ENCODE measurements at regions not wholly inside any gene's neighbourhood (a gene's known extent, or its start where the extent isn't known, plus 50 kb on each side); places are given as distances from the start of the nearest gene placed in this dataset.

GRCh38 chr22:47769652-47770051 lies 1007.2 kb downstream of the TBC1D22A start:
- no peak for TF ChIP-seq GATA3 (IDR thresholded peaks at IDR 0.05; ENCODE audit: low read depth, low read length)
- TF ChIP-seq GATA2 (IDR thresholded peaks at IDR 0.05; ENCODE audit: low read depth, low read length): no peak

- no peak for TF ChIP-seq GATA2 (IDR thresholded peaks at IDR 0.05; ENCODE audit: low read depth, low read length)
Observed at GRCh38 chr22:47768027-47768426, 1005.6 kb downstream of the TBC1D22A start.

GRCh38 chr22:47767403-47767802 lies 1005.0 kb downstream of the TBC1D22A start:
- TF ChIP-seq GATA3 (IDR thresholded peaks at IDR 0.05; ENCODE audit: low read depth, low read length) (no peak), GATA2 (IDR thresholded peaks at IDR 0.05; ENCODE audit: low read depth, low read length) (no peak)

GRCh38 chr22:47765757-47766156 lies 1003.3 kb downstream of the TBC1D22A start:
- TF ChIP-seq GATA3 (IDR thresholded peaks at IDR 0.05; ENCODE audit: low read depth, low read length): no peak

GRCh38 chr22:47762141-47762540 lies 999.7 kb downstream of the TBC1D22A start:
- TF ChIP-seq GATA3 (IDR thresholded peaks at IDR 0.05; ENCODE audit: low read depth, low read length): no peak

- no peak for TF ChIP-seq GATA3 (IDR thresholded peaks at IDR 0.05; ENCODE audit: low read depth, low read length)
- no peak for TF ChIP-seq GATA2 (IDR thresholded peaks at IDR 0.05; ENCODE audit: low read depth, low read length)
Observed at GRCh38 chr22:47759909-47760308, 997.5 kb downstream of the TBC1D22A start.

GRCh38 chr22:47757741-47758140 lies 995.3 kb downstream of the TBC1D22A start:
- TF ChIP-seq GATA2 (IDR thresholded peaks at IDR 0.05; ENCODE audit: low read depth, low read length) (no peak), GATA3 (IDR thresholded peaks at IDR 0.05; ENCODE audit: low read depth, low read length) (no peak)

GRCh38 chr22:47750086-47750485 lies 987.6 kb downstream of the TBC1D22A start:
- TF ChIP-seq GATA2 (IDR thresholded peaks at IDR 0.05; ENCODE audit: low read depth, low read length): no peak
- TF ChIP-seq GATA3 (IDR thresholded peaks at IDR 0.05; ENCODE audit: low read depth, low read length): no peak

GRCh38 chr22:47748957-47749356 lies 986.5 kb downstream of the TBC1D22A start:
- TF ChIP-seq GATA3 (IDR thresholded peaks at IDR 0.05; ENCODE audit: low read depth, low read length): no peak
- TF ChIP-seq GATA2 (IDR thresholded peaks at IDR 0.05; ENCODE audit: low read depth, low read length): no peak

- TF ChIP-seq GATA2 (IDR thresholded peaks at IDR 0.05; ENCODE audit: low read depth, low read length) (no peak), GATA3 (IDR thresholded peaks at IDR 0.05; ENCODE audit: low read depth, low read length) (no peak)
Observed at GRCh38 chr22:47748271-47748670, 985.8 kb downstream of the TBC1D22A start.

GRCh38 chr22:47740109-47740805 lies 977.8 kb downstream of the TBC1D22A start:
- TF ChIP-seq GATA3 (IDR thresholded peaks at IDR 0.05; ENCODE audit: low read depth, low read length): no peak
- TF ChIP-seq GATA2 (IDR thresholded peaks at IDR 0.05; ENCODE audit: low read depth, low read length): no peak

- TF ChIP-seq GATA2 (IDR thresholded peaks at IDR 0.05; ENCODE audit: low read depth, low read length) (no peak), GATA3 (IDR thresholded peaks at IDR 0.05; ENCODE audit: low read depth, low read length) (no peak)
Observed at GRCh38 chr22:47739291-47740015, 977.0 kb downstream of the TBC1D22A start.

GRCh38 chr22:47738472-47739013 lies 976.1 kb downstream of the TBC1D22A start:
- TF ChIP-seq GATA3 (IDR thresholded peaks at IDR 0.05; ENCODE audit: low read depth, low read length): no peak
- TF ChIP-seq GATA2 (IDR thresholded peaks at IDR 0.05; ENCODE audit: low read depth, low read length): no peak; the same call in 1 of the 2 replicates

GRCh38 chr22:47736186-47737034 lies 974.0 kb downstream of the TBC1D22A start:
- TF ChIP-seq GATA2 (IDR thresholded peaks at IDR 0.05; ENCODE audit: low read depth, low read length) (no peak), GATA3 (IDR thresholded peaks at IDR 0.05; ENCODE audit: low read depth, low read length) (no peak)
